ENCODE measurements at regions not wholly inside any gene's neighbourhood (a gene's known extent, or its start where the extent isn't known, plus 50 kb on each side); places are given as distances from the start of the nearest gene placed in this dataset.

GRCh38 chr6:14831937-14832336, 413.9 kb upstream of the JARID2 start:
- TF ChIP-seq CTCF (IDR thresholded peaks at IDR 0.05): no peak
- no peak for TF ChIP-seq POLR2AphosphoS5 (IDR thresholded peaks at IDR 0.05)
- TF ChIP-seq POLR2A (IDR thresholded peaks at IDR 0.05; ENCODE audit: low read depth): no peak
